MG63 (cell line): ENCODE measurements at regions not wholly inside any gene's neighbourhood (a gene's known extent, or its start where the extent isn't known, plus 50 kb on each side); places are given as distances from the start of the nearest gene placed in this dataset.
"Not testable (repeated sequence)": the region's sequence is repeated elsewhere in the genome, so short reads cannot be mapped to it uniquely, and the experiment has no call there.

Source experiments
- DNase-seq: peaks from one replicate; pipeline ENCODE4 v3.0.0-alpha.2; 2020
- H3K27me3 ChIP-seq: fragments of 250-450 bp; sonication (Bioruptor Pico); 2 replicates; pipeline ENCODE4 v1.5.1; 2020; ENCODE audit warnings: mild to moderate bottlenecking, moderate library complexity
- H3K36me3 ChIP-seq: fragments of 250-450 bp; sonication (Bioruptor Pico); 2 replicates; pipeline ENCODE4 v1.5.1; 2020; ENCODE audit warnings: mild to moderate bottlenecking, moderate library complexity
- H3K4me3 ChIP-seq: fragments of 250-450 bp; sonication (Bioruptor Pico); 2 replicates; pipeline ENCODE4 v1.5.1; 2020; ENCODE audit warnings: mild to moderate bottlenecking, moderate library complexity
- H3K9me3 ChIP-seq: fragments of 250-450 bp; sonication (Bioruptor Pico); 2 replicates; pipeline ENCODE4 v1.5.1; 2020; ENCODE audit warnings: mild to moderate bottlenecking, moderate library complexity

DNA sequence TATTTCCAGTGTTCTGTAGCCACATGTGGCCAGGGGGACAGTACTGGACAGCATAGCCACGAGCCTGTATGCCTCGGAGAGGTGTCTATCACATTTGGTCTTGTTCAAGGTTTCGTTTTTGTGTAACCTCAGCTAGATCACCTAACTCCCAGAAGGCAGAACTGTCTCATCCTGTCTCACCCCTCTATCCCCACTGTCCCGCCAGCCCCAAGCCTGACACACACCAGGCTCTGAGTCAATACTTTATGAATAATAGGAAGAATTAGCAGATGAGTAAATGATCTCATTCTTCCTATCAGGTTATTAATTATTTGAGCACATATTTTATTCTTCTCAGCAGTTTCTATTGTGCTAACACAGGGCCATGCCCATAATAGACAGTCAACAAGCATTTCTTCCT lies 132.2 kb downstream of the NUFIP1 start:
- Histone ChIP-seq H3K9me3 (no peaks in the 10 kb centered on the region), H3K36me3 (no peaks in the 10 kb centered on the region), H3K4me3 (no peak overlapping the region), H3K27me3 (no peaks in the 10 kb centered on the region)
- no peak for DNase-seq

DNA sequence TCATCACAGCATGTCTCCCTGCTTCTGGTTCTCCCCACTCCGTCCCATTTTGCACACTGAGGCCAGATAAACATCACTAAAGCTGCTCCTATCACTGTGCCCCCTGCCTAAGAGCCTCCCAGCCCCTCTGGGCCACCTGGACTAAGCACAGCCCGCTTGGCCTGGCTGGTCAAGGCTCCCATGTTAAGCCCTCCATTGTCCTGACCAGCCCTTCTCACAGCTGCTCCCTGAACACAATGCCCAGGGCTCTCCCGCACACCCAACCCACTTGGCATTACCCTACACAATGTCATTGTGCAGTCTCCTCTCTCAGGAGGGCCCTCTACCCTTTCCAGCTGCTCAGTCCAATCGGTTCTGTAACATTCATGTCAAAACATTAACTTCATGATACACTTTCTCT lies 133.4 kb downstream of the NUFIP1 start:
- H3K9me3 ChIP-seq, result no peaks in the 10 kb centered on the region
- H3K4me3 ChIP-seq, result no peak overlapping the region
- DNase-seq, result no peak
- H3K27me3 ChIP-seq, result no peaks in the 10 kb centered on the region
- no peaks in the 10 kb centered on the region for H3K36me3 ChIP-seq

DNA sequence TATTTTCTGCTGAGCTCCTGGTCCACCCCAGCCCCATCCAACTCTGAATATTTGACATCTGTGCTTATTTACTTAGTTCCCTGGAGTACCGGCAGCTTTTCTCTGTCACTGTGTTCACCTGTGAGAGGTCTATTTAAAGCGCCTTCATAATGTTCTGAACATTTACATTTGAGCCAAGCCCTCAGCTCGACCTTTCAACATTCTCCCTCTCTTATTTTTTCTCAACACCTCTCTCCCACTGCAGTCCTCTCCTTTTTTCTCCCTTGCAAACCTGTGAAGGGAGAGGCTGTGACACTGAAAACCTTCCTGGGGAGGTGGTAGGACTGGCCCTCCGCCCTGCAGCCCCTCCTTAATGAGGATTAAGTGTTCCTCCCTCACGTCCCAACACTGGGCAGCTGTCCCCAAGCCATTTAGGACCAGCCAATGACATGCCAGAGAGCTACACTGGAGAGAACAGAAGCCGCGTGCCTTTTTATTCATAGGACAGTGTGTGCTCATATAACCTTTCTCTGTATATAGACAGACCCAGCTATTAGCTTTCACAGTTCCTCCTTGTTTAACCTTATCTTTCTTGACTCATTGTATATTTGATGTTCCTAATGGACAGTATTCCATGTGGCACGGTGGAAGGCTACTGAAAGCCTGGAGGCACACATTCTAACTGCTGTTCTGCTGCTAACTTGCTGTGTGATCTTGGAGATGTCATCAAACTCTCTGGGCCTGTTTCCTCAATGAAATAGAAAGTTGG lies 134.8 kb downstream of the NUFIP1 start:
- no peaks in the 10 kb centered on the region for H3K9me3 ChIP-seq
- H3K27me3 ChIP-seq, result no peaks in the 10 kb centered on the region
- no peaks in the 10 kb centered on the region for H3K36me3 ChIP-seq
- no peak for DNase-seq
- H3K4me3 ChIP-seq, result no peak overlapping the region

DNA sequence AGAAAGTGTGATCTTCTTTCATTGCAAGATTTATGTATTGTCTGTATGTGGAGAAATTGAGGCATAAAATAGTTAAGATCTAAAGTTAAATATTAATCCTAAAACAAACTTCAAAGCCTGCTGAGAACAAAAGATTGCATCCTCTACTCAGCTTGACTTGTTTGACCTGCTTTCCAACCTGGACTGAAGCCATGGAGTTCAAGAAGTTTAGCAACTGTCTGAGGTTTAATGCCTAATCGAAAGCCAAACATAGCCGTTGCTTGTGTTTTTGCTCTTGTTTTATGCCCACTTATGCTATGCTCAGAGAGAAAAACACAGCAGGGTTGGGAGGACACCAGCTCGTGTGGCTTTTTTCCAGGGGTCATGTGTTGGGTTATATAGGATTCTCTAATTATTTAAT lies 135.6 kb downstream of the NUFIP1 start:
- no peaks in the 10 kb centered on the region for H3K9me3 ChIP-seq
- H3K4me3 ChIP-seq, result no peak overlapping the region
- no peaks in the 10 kb centered on the region for H3K36me3 ChIP-seq
- DNase-seq, result no peak
- H3K27me3 ChIP-seq, result no peaks in the 10 kb centered on the region

DNA sequence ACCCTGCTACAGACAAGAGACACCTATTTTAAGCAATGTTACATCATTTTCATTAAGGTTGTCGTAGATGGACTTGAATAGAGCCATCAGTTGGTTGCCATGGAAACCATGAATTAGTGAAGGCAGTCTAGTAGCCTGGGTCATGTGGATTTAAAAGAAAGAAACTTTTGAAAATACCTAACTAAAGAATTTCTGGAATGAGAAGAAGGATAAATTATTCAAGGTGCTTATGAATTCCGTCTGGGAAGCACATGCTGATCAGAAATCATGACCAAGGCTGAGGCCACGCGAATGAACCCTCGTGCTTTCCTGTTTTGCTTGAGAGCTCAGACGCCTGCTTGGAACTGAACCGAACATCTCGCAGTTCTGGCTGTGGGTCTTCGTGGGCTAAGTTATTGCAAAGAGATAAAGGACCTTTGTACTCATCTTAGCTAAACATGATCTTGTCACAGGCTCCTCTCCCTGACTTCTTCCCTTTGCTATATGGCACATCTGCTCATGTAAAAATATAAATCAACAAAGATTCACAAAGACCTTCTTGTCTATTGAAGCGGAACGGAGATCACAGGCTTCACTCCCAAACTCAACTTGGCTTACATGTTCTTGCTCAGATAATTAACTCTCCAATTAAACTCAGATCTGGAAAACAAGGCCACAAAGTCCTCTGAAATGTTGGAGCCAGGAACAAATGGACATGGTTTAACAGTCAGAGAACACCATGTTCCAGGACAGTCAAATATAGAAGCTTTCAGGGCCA lies 140.2 kb downstream of the NUFIP1 start:
- no peak overlapping the region for H3K4me3 ChIP-seq
- H3K9me3 ChIP-seq, result no peaks in the 10 kb centered on the region
- H3K36me3 ChIP-seq, result no peaks in the 10 kb centered on the region
- H3K27me3 ChIP-seq, result no peaks in the 10 kb centered on the region
- no peak for DNase-seq

DNA sequence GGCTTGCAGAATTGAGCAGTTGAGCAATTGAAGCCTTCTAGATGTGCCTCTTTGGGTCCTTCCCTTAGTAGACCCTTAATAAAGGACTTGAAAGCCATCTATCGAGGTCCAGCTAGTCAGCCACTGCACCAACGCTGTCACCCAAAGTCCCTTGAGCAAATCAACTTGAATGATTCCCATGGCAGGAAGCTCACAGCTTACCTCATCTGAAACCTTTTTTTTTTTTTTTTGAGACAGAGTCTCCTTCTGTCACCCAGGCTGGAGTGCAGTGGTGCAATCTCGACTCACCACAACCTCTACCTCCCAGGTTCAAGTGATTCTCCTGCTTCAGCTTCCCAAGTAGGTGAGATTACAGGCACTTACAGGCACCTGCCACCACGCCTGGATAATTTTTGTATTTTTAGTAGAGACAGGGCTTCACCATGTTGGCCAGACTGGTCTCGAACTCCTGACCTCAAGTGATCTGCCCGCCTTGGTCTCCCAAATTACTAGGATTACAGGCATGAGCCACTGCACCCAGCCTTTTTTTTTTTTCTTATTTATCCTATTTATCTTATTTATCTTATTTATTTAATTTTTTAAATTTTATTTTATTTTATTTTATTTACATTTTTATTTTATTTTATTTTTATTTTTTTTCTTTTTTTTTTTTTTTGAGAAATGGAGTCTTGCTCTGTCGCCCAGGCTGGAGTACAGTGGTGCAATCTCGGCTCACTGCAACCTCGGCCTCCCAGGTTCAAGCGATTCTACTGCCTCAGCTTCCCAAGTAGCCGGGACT lies 143.8 kb downstream of the NUFIP1 start:
- H3K9me3 ChIP-seq, result not testable (repeated sequence)

DNA sequence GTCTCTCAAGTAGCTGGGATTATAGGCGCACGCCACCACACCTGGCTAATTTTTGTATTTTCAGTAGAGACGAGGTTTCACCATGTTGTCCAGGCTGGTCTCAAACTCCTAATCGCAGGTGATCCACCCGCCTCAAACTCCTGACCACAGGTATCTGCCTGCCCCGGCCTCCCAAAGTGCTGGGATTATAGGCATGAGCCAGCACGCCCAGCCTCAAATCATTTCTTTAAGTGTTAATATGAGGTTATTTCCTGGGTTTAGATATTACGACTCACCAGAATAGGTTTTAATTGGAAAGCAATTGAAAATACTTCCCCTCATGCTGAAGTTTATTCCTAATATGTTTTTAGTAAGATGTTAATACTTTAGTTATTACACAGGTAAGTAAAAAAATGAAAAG lies 144.5 kb downstream of the NUFIP1 start:
- Histone ChIP-seq H3K9me3 (no peaks in the 10 kb centered on the region), H3K36me3 (no peaks in the 10 kb centered on the region), H3K27me3 (no peaks in the 10 kb centered on the region), H3K4me3 (no peak overlapping the region)
- no peak for DNase-seq

More for the DNA sequence above, 143.8 kb downstream of the NUFIP1 start:
- not testable (repeated sequence) for H3K27me3 ChIP-seq, H3K4me3 ChIP-seq, H3K36me3 ChIP-seq, DNase-seq

DNA sequence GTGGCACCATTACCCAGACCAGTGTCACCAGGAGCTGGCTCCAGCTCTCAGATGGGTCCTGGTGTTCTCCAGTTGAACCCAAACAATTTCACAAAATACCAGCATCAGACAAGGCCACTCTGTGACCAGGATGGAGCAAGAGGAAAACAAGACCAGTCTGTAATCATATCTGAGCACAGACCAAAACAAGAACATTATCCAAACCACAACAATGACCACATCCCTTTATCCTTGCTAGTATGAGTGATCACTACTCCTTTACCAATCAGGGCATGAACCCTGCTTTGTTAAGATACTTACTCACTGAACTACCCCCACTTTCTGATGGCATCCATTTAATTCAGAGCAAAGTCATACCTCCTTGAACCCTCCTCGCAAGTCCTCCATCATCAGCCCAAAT lies 145.9 kb downstream of the NUFIP1 start:
- Histone ChIP-seq H3K27me3 (no peaks in the 10 kb centered on the region), H3K4me3 (no peak overlapping the region), H3K36me3 (no peaks in the 10 kb centered on the region), H3K9me3 (no peaks in the 10 kb centered on the region)
- no peak for DNase-seq

DNA sequence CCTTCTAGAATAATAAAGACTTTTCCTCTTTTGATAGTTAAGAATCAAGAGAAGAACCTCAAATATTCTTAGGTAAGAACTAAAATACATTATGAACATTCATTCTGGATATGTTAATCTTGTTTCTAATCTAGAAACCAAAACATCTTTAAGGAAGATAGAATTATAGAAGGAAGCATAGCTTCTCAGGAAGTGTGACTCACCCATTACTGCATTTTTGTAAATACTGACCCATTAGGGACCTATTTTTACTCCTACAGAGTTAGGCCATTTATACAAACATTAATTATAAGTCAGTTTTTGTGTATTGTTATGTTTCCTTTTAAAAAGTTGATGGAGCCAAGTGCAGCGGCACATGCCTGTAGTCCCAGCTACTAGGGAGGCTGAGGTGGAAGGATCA lies 147.1 kb downstream of the NUFIP1 start:
- DNase-seq, result no peak
- no peaks in the 10 kb centered on the region for H3K36me3 ChIP-seq
- no peaks in the 10 kb centered on the region for H3K9me3 ChIP-seq
- H3K27me3 ChIP-seq, result no peaks in the 10 kb centered on the region
- no peak overlapping the region for H3K4me3 ChIP-seq

DNA sequence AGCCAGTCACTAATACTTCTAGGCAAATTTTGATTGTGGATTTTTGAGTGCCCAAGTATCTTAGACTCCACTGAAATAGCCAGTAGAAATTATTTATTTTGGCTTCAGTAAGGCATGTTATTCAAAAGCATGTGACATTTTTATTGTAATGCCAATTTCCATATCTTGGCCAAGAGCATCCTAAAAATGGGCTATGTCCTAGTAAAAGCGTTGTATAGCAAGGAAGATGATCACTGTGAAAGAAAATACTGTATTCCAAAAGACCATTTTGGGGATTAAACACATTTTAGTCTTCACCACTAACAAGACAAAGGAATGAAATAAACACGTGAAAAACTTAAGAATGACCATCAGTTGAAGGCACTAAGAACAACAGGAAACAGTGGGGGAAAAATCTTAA lies 149.1 kb downstream of the NUFIP1 start:
- no peaks in the 10 kb centered on the region for H3K9me3 ChIP-seq
- H3K36me3 ChIP-seq, result no peaks in the 10 kb centered on the region
- DNase-seq, result no peak
- no peaks in the 10 kb centered on the region for H3K27me3 ChIP-seq
- no peak overlapping the region for H3K4me3 ChIP-seq

DNA sequence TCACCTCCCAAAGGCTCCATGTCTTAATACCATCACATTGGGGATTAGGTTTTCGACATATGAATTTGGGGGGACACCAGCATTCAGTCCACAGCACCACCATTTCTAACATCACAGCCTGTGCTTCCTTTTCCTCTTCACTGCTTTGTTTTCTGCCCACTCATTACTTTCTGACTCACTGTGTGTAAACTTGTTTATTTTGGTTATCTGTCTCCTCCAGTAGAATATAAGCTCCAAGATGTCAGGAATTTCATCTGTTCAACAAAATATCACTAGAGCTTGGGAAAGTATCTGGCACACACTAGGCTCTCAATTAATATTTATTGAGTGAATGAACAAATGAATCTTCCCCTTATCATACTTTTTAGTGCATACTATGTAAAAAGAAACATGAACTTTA lies 152.0 kb downstream of the NUFIP1 start:
- no peaks in the 10 kb centered on the region for H3K9me3 ChIP-seq
- DNase-seq, result no peak
- H3K27me3 ChIP-seq, result no peaks in the 10 kb centered on the region
- H3K36me3 ChIP-seq, result no peaks in the 10 kb centered on the region
- H3K4me3 ChIP-seq, result no peak overlapping the region

DNA sequence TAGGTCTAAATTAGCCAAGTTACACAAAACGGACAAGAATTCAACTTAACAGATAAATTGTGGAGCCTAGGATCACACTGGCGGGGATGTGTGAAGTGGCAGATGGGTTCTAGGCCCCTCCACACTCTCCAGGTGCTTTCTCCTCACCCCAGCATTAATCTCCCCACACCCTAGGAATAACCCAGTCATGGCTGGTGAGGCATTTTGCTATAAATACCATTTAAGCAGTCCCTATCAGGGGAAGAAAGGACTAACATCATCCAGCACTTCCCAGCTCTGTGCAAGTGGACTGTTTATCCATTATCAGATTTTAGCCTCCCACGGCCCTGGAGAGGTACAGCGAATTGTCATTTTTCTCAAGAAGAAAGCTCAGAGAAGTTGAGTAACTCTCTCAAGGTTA lies 154.9 kb downstream of the NUFIP1 start:
- DNase-seq, result no peak

DNA sequence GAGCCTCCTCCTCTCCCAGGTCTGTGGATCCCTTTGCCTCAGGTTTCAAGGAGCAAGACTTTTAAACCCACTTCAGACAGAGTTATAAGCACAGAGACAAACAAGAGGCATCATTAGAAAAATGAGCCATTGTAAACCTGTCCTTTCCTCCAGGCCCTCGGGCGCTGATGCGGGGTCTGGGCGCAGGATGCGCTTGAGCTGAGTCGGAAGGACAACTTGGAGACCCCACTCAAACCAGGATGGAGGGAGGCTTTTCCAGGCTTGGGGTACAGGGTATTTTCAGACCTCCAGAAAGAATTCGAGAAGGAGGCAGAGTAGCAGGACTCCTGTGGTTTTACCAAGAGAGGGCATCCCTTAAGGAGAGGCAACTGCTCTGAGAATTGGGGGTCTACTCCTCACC lies 155.6 kb downstream of the NUFIP1 start:
- no peak for DNase-seq
- no peaks in the 10 kb centered on the region for H3K36me3 ChIP-seq
- H3K4me3 ChIP-seq, result no peak overlapping the region
- H3K27me3 ChIP-seq, result no peaks in the 10 kb centered on the region
- H3K9me3 ChIP-seq, result no peaks in the 10 kb centered on the region

More for the DNA sequence above, 154.9 kb downstream of the NUFIP1 start:
- H3K9me3 ChIP-seq, result no peaks in the 10 kb centered on the region
- H3K27me3 ChIP-seq, result no peaks in the 10 kb centered on the region
- H3K4me3 ChIP-seq, result no peak overlapping the region
- H3K36me3 ChIP-seq, result no peaks in the 10 kb centered on the region

DNA sequence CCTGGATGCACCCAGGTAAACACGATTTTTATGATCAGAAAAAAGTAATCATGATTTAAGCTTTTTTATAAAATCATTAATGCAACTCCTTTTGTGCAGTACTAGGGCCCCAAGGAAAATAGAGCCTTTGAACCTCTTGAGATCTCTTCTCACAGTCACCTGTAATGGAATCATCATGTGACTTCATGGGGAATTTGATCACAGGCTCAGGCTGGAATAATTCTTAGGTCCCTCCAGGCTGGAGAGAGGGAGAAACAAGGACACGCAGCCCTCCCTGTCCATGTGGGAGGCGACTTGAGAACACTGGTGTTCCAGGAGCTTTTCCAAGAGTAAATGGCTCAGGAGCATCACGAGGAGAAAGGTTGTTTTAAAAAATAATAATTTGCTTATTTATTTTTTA lies 156.1 kb downstream of the NUFIP1 start:
- no peak overlapping the region for H3K4me3 ChIP-seq
- H3K9me3 ChIP-seq, result no peaks in the 10 kb centered on the region
- no peaks in the 10 kb centered on the region for H3K27me3 ChIP-seq
- no peak for DNase-seq
- no peaks in the 10 kb centered on the region for H3K36me3 ChIP-seq

DNA sequence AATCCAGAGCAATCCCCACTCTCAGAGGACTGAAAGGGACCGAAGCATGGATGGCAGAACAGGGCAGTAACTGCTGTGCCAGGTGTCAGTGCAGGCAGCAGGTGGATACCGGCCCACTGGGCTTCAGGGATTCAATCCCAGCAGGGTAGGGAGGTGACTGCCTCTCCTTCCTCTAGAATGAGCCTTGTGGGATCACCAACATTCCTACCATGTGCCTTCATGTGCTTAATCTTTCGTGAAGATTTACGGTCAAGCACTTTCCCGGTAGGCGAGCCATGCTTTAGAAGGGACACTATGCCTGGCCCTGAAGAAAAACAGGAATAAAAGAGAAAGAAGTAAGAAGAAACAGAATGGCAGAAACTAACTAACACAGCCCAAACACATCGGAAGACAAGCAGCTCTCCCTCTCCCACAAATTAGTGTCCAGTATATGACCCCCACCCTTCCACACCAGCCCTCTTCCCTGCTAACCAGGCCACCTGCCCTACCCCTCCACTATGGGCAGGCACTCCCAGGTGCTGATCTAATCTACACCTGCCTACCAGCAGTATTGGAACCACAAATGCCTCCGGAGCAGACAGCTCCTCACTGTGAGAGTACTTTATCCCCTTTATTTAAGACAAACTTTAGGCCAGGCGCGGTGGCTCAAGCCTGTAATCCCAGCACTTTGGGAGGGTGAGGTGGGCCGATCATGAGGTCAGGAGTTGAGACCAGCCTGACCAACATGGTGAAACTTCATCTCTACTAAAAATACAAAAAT lies 162.5 kb downstream of the NUFIP1 start:
- H3K36me3 ChIP-seq, result no peaks in the 10 kb centered on the region
- H3K9me3 ChIP-seq, result no peaks in the 10 kb centered on the region
- H3K27me3 ChIP-seq, result no peaks in the 10 kb centered on the region
- DNase-seq, result no peak
- H3K4me3 ChIP-seq, result no peak overlapping the region

DNA sequence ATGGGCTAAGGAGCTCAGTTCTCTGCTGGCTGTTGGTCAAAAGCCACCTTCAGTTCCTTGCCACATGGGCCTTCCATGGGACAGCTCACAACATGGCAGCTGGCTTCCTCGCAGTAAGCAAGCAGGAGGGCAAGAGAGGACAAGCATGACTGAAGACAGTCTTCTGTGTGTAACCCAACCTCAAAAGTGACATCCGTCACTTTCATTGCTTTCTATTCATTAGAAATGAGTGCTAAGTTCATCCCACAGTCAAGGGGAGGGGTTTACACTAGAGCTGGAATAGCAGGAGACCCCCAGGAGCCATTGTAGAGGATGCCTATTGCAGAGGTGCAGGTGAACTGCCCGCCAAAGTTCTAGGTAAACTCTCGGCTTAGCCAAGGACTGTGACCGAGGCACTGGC lies 163.3 kb downstream of the NUFIP1 start:
- H3K27me3 ChIP-seq, result no peaks in the 10 kb centered on the region
- DNase-seq, result no peak
- no peaks in the 10 kb centered on the region for H3K36me3 ChIP-seq
- H3K4me3 ChIP-seq, result no peak overlapping the region
- no peaks in the 10 kb centered on the region for H3K9me3 ChIP-seq

DNA sequence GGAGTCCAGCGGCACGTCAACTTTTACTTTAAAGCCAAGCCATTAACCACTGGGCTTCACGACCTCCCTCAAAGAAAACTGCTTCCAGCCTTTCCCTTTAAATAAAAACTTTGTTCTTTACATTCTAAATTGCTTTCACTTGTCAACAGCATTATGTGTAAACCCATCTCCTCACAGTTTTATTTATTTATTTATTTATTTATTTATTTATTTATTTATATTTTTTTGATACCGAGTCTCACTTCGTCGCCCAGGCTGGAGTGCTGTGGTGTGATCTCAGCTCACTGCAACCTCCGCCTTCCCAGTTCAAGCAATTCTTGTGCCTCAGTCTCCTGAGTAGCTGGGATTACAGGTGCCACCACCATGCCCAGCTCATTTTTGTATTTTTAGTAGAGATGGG lies 165.7 kb downstream of the NUFIP1 start:
- H3K36me3 ChIP-seq, H3K27me3 ChIP-seq, H3K9me3 ChIP-seq, H3K4me3 ChIP-seq, DNase-seq: not testable (repeated sequence)
